Central memory CD4-positive, alpha-beta T cell (primary cell): ENCODE measurements at regions not wholly inside any gene's neighbourhood (a gene's known extent, or its start where the extent isn't known, plus 50 kb on each side); places are given as distances from the start of the nearest gene placed in this dataset.
"Not testable (repeated sequence)": the region's sequence is repeated elsewhere in the genome, so short reads cannot be mapped to it uniquely, and the experiment has no call there.

Experiments
- DNase-seq: peaks from one replicate; pipeline ENCODE4 v3.0.0; 2022

DNA sequence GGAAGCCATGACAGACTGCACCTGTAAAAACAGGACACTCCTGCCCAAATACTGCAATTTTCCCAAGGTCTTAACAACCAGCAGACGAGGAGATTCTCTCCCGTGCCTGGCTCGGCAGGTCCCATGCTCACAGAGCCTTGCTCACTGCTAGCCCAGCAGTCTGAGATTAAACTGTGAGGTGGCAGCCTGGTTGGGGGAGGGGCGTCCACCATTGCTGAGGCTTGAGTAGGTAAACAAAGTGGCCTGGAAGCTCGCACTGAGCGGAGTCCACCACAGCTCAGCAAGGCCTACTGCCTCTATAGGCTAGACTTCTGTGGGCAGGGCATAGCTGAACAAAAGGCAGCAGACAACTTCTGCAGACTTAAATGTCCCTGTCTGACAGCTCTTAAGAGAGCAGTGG lies 80.3 kb downstream of the ANXA5 start:
- not testable (repeated sequence) for DNase-seq

DNA sequence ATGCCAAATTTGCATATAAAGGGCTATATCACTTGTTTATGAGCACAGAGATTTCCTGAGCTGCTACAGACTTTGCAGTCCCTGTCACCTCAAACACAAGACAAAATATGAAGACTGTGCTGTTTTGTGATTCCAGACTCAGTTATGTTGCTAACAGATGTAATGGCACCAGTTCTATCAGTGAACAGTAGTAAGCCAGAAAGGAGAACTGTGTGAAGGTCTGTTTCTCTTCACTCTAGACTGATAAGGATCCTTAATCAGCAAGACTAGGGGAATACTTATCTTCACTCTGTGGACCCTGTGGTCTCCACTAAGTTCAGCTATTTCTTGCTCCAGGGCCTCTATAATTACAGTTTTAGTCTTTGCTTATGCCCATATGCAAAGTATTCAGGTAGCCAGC lies 82.7 kb downstream of the ANXA5 start:
- DNase-seq: no peak

DNA sequence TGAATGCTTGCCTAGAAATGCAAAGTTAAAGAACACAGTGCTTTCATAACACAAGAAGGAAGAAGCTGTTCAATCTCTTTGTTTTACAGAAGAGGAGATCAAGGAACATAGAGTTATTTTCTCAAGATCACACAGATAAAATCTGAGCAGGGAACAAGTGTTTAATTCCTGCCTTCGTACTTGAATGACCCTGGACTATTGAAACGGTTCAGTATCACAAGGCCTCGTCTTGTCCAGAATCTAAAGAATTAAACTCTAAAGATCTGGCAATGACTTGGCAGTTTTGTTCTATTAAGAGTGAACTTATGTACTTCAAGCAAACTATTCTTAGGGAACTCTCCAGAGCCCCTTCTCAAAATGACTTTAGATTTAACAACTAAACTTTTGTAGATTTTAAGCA lies 97.7 kb downstream of the ANXA5 start:
- no peak for DNase-seq

DNA sequence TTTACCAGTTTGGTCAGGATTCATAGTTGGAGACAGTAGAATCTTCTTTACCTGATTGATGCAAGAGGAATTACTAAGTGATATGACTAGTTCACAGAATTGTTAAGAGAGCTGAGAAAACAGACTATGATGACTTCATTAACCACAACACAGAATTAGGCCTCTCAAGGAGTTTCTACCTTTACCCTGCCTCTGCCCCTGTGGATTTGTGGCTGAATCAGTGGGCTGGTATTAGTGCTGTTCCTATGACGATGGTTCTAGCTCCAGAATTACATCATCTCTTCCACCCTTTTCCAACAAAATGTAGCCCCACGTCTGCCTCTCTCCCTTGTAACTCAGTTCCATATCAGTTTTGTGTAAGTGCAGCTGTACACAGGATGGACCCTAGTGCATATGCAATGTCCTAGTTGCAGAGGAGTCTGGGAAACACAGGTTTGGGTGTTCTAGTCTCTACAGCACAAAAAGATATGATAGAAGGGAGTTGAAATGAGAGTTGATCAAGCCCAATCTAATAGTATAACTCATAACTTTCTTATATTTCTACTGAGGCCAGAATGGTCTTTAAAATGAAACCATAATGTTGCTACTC lies 99.3 kb downstream of the ANXA5 start:
- no peak for DNase-seq

DNA sequence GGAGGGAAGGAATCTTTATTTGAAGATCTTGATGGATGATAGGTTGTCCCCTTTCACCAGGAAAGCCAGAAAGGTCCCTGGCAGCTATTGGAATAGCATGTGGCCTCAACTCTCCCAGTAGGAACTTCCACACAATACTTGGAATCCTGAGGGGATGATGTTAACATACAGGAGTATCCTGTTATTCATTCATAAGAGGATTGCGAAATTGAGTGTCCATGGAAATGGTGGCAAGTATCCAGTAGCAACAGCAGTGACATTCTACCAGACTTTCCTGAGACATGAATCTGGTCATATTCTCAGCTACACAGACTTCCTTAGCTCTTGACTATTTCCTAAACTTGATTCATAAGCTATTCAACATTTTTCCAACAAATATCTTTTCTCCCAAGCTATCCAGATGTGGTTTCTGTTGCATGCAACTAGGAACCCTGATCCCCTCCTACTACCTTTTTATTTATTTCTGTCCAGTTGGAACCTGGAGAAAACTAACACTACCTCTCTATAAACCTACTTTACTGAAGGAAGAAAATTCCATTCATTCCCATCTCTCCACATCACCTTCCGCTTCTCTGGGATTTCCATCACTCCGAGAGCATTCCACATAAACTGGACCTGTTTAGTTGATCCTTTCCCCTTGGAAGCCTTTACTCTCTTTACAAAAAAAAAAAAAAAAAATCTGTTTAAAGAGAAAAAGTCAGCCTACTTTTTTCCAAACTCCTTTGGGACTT lies 101.8 kb downstream of the ANXA5 start:
- no peak for DNase-seq

DNA sequence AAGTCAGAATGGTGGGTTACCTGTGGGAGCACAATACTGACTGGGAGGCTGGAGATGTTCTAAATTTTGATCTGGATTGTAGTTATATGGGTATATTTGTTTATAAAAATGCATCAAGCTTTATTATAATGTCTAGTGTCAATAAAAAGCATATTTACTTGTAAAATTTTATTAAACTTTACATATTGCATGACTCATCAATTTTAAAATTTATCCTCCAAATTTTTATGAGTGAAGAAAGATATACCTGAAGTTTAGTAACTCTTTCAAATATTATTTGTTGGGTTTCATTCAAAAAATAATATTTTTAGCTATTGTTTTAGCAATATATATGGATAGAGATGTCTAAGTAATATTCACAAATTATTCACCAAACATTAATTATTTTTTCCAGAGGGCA lies 103.0 kb downstream of the ANXA5 start:
- DNase-seq: no peak

DNA sequence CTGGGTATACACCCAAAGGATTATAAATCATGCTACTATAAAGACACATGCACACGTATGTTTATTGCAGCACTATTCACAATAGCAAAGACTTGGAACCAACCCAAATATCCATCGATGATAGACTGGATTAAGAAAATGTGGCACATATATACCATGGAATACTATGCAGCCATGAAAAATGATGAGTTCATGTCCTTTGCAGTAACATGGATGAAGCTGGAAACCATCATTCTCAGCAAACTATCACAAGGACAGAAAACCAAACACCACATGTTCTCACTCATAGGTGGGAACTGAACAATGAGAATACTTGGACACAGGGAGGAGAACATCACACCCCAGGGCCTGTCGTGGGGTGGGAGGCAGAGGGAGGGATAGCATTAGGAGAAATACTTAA lies 104.5 kb downstream of the ANXA5 start:
- DNase-seq: not testable (repeated sequence)

DNA sequence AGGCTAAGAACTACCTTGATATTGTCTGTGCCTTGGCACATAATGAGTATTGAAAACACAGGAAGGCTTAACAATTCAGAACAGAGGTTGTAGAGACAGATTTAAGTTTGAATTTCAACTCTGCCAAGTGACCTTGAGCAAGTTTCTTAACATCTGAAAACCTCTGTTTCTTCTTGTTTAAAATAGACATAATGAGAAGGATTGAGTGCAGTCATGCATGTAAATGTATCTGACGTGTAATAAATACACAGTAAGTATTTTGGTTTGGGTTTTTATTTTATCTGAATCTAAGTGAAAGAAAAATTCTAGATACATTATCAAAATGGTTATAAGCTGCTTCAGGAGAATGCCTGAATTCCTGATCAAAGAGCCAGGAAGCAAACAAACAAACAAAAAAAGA lies 111.9 kb downstream of the ANXA5 start:
- DNase-seq: no peak

DNA sequence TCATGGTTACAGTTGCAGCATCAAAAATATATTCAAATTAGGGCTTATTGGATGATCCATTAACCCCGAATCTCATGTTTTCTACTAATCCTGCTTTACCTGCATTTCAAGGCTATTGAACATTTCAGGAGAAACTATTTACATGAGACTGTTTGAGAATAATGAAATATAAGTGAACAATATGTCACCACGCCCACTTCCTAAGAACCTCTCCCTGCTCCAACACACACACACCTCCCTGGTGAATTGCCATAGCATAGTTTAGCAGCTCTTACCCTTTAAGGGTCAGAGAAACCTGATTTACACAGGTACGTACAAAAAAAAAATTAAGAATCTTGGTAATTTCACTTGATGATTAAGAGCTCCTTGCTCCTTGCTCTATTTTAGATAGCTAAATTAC lies 113.4 kb downstream of the ANXA5 start:
- no peak for DNase-seq

DNA sequence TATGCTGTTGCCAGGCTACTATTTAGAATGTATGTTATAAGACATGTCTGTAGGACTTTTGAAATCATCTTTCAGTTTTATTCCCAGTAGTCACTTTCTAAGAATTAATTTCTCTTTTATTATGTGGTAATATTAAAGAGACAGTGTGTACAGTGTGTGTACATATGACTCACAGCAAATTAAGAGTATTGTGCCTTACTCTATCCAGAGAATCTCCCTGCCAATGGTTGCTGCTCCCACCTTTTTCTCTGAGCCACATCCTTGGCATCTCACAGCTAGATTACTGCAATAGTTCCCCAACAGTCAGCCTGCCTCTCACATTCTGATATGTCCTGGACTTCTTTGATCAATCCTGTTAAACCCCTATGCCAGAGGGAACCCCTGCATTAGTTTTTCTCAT lies 114.5 kb downstream of the ANXA5 start:
- DNase-seq: no peak

DNA sequence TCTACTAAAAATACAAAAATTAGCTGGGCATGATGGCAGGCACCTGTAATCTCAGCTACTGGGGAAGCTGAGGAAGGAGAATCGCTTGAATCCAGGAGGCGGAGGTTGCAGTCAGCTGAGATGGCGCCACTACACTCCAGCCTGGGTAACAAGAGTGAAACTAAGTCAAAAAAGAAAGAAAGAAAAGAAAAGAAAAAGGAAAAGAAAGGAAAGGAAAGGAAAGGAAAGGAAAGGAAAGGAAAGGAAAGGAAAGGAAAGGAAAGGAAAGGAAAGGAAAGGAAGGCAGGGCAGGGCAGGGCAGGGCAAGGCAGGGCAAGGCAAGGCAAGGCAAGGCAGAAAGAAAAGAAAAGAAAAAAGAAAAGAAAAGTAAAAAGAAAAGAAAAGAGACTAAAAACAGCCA lies 121.4 kb downstream of the ANXA5 start:
- DNase-seq: not testable (repeated sequence)

DNA sequence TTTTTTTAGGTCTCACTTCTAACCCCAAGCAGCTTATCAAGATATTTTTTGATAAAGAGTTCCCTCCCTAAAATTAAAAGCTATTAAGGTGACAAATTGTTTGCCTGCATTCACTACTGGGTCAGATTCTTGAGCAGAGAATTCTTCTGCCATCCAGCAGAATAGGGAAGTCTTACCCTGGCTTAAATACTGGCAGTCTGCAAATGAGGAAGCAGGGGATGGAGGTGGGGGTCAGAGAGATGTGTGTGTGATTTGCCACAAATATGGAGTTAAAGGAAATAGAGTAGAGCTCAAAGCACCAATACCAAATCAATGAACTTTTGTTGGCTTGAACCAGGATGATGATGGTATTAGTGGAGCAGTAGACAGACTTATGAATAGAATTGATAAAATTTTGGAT lies 122.2 kb downstream of the ANXA5 start:
- DNase-seq: no peak

DNA sequence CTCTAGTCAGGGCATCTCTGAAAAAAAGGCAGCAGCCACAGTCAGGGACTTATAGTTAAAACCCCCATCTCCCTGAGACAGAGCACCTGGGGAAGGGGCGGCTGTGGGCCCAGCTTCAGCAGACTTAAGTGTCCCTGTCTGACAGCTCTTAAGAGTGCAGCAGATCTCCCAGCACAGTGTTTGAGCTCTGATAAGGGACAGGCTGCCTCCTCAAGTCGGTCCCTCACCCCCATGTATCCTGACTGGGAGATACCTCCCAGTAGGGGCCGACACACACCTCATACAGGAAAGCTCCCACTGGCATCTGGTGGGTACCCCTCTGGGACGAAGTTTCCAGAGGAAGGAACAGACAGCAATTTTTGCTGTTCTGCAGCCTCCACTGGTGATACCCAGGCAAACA lies 129.0 kb downstream of the ANXA5 start:
- no peak for DNase-seq

DNA sequence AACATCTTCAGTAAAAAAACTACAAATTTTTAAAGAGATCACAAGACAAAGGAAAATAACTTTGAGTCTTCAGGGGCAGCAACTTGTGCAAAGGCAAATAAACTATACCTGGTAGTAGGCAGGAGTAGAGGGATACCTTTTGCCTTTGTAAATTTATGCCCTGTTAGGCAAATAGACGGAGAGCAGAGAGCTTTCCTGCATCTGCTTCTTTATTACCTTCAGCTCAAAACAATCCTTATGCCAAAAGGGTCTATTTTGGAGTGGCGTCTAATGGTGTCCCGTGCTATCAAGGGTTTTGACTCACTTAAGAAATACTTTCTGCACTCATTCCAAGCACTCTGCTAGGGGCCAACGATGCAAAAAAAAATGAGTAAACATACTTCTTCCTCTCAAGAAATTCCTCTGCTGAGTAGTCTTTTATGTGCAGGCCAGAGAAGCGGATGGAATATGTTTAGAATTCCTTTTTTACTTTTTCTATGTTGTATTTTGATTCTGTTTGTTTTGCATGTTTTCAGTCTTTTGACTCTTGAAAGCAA lies 131.9 kb downstream of the ANXA5 start:
- no peak for DNase-seq

DNA sequence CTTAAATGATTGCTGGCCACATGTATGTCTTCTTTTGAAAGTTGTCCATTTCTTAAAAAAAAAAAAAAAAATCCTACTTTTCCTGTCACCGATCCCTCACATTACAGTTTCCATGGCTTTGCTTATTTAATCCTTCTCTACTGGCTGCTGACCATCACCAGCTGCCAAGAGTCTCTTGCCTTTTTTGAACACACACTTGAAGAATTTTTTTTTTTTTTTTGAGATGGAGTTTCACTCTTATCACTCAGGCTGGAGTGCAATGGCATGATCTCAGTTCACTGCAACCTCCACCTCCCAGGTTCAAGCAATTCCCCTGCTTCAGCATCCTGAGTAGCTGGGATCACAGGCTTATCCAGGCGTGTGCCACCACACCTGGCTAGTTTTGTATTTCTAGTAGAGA lies 134.0 kb downstream of the ANXA5 start:
- no peak for DNase-seq

DNA sequence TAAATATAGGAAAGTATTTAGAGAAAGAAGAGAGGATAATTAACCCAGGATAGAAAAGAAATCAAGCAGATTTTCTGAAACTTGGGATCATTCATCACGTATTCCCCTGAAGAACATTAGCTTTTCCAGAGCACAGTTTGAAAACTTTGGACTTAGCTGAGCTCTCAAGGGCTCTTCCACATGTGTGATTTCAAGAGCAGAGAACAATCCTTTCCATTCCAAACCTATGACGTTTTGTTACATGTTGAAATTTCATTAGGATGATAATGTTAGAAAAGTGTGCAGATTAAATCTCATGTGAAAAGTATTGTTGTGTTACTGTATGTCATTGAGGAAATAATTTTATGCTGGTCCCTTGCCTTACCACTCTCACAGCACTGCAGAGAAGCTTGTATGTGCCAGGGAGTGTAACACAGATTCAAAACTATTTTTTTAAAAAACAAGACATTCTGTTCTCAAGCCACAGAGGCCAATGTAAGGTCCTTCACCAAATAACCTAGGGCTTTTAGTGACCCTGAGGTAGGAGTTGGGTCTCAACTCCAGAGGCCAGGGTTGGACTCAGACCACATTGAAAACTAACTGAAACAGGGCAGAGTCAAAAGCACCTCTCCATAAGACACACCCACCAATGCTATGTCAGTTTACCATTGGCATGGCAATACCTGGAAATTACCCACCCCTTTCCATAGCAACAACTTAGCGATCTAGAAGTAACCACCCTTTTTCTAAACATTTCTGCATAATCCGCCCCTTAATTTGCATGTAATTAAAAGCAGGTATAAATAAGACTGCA lies 141.3 kb downstream of the ANXA5 start:
- no peak for DNase-seq

DNA sequence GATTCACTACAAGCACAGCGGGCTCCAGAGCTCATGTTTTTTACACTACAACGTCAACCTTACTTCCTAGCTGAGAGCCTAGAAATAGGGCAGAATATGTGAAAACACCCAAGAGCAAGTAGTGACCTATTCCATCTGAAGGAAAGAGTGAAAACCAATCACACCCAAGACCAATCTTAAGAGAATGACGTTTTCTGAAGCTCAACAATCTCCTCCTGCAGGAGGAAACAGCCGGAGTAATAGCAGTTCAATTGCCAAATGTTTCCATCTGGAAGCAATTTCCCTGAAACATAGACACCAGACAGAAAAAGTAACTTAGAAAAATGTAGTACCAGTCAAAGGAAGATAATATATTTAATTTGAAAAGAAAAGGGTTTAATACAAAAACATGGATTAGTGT lies 142.4 kb downstream of the ANXA5 start:
- no peak for DNase-seq

DNA sequence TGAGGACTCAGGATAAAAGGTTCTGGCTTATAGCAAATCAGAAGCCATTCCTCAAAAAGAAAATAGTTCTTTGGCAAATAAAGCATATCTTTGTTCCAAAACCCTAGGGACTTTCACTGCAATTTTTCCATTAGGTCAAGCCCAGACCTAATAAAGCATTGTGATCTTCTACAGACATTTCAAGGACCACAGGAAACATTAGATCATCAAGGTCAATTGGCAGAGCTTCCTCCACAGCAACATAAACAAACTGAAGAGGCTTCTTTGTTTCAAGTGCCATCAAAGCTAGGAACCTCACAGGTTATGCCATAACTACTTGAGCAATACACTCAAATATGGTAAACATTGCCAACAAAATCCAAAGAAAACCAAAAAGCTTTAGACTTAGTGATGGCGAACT lies 144.9 kb downstream of the ANXA5 start:
- no peak for DNase-seq

DNA sequence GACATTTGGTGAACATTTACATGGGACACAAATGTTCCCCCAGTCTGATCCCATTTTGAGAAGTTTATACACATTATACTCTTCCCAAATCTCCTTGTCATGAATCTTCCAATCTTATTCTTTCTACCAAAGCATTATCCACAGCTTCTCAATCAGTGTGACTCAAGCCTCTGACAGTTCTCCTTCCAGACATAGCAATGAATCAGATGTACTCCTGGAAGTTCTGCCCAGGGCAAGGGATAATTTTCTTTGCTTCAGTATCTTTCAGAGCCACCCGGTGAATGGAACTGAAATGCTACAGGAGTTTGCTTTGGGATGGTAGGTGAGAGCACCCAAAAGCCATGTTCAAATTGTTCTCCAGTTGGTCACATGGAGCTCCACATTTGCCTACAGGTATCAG lies 145.5 kb downstream of the ANXA5 start:
- no peak for DNase-seq

DNA sequence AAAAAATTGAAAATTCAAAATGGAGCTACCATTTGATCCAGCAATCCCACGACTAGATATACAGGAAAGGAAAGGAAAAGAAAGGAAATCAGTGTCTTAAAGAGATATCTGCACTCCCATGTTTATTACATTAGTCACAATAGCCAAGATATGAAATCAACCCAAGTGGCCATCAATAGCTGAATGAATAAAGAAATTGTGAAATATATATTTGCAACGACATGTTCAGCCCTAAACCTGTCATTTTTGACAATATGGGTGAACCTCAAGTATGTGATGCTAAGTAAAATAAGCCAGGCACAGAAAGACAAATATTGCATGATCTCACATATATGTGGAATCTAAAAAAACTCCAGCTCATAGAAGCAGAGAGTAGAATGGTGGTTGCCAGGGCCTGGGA lies 155.1 kb downstream of the ANXA5 start:
- DNase-seq: no peak

DNA sequence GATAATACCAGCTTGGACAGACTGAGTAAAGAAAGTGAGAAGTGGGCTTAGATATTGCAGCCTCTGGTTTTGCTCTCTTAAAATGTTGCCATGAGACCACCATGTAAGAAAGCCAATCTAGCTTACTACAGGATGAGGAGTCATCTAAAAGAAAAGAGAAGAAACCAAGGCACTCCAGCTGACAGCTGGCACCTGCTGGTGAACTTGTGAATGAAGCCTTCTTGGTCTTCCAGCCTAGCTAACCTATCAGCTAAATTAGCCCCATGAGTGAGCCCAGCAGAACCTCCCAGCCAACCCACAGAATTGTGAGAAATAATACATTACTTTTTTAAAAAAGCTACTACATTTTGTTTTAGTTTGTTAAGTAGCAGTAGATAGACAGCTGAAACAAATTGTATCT lies 154.5 kb upstream of the QRFPR start:
- DNase-seq: no peak

DNA sequence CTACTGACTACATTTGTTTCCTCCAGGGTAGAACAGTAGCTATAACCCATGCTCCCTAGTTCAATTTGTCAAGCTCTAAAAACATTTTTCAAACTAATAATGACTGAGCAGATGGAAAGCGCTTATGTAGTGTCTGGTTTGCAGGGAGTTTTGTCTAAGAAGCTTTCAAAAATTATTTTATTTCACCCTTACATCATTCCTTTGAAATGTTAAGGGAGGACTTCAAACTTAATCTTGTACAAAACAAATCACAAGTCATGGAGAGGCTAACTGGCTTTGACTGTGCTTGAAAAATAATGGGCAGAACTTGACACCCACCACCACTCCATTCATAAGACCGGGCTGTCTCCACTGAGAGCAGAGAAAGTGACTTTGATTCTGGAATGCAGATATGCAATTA lies 153.4 kb upstream of the QRFPR start:
- DNase-seq: no peak

DNA sequence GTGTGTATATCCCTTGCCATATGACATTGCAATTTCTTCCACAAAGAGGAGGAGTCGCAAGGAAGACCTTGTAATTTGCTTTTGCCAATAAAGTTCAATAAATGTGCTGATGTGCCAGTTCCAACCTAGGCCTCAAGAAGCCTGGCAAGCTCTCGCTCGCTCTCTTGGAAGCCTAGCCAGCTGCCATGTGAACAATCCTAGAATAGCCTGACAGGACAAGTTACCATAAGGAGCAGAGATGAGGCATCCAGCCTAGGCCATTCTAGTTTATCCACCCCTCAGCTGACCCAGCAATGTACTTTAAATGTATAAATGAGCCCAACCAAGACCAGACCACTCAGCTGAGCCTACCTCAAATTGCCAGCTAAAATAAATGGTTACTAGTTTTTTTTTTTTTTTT lies 145.7 kb upstream of the QRFPR start:
- no peak for DNase-seq

DNA sequence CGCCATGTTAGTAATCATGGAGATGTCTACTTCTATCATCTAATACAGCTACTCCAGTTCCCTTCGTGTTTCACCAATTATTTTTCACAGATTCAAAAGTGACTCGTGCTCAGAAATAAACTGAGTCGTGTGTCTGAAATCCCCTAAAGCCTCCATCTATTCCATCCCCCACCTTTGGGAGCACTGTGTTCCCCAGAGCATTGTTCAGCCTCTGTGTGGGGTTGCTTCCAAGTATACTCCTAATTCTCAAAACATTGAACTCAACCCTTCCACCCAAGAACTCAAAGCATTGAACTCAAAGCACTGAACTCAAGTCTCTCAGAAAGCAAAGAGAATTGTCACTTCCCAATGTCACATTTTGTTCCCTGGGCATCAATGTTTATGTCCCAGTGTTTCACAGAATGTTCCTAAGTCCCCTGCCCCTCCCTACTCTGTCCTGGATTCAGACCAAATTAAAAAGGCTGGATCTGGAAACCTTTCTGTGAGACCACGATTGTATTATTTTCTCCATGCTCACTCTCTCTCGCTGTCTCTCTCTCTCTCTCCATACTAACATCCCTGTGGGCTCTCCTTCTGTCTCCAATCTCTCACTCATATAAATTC lies 138.5 kb upstream of the QRFPR start:
- no peak for DNase-seq
